ENCODE measurements at regions not wholly inside any gene's neighbourhood (a gene's known extent, or its start where the extent isn't known, plus 50 kb on each side); places are given as distances from the start of the nearest gene placed in this dataset.

- TF ChIP-seq CTCF (IDR thresholded peaks at IDR 0.05) (no peak), POLR2A (IDR thresholded peaks at IDR 0.05) (no peak)
Measured at GRCh38 chr13:32880636-32881035, 135.6 kb upstream of the KL start.
